Middle frontal gyrus (tissue), 1 donor: ENCODE measurements at regions not wholly inside any gene's neighbourhood (a gene's known extent, or its start where the extent isn't known, plus 50 kb on each side); places are given as distances from the start of the nearest gene placed in this dataset.
"Not testable (repeated sequence)": the region's sequence is repeated elsewhere in the genome, so short reads cannot be mapped to it uniquely, and the experiment has no call there.

ENCODE experiments used
- DNase-seq: peaks from one replicate; pipeline ENCODE4 v3.0.0-alpha.2; 2015; ENCODE audit warnings: low spot score; ENCODE audit errors: extremely low spot score

DNA sequence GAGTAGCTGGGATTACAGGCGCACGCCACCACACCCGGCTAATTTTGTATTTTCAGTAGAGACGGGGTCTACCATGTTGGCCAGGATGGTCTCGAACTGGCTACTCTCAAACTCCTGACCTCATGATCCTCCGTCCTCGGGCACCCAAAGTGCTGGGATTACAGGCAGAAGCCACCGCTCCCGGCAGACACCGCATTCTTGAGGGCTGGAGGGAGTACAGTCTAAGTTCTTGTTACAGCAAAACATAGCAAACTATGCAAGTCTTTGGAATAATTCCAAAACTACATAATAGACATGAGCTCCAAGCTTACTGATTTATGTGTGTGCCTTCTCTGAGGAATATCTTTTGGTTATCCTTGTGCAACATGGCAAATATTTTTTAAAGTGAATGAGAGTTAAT is 299.1 kb upstream of the ZNF658 start:
- DNase-seq = not testable (repeated sequence)

DNA sequence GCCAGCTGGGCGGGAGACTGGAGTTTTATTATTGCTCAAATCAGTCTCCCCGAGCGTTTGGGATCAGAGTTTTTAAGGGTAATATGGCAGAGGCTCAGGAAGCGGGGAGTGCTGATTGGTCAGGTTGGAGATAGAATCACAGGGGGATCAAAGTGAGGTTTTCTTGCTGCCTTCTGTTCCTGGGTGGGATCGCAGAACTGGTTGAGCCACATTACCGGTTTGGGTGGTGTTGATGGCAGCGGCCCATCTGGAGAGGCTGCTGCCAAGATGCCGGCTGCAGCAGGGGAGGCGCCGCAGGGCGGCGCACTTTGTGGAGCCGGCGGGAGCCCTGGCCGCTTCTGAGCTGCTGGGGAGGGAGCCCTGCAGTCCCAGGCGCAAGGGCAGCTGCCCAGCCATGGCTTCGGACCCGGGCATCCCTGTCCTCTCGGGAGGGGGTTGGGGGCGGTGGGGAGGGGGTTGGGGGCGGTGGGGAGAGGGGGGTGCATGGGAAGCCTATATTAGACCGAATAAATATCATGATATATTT is 268.9 kb upstream of the ZNF658 start:
- DNase-seq = not testable (repeated sequence)

DNA sequence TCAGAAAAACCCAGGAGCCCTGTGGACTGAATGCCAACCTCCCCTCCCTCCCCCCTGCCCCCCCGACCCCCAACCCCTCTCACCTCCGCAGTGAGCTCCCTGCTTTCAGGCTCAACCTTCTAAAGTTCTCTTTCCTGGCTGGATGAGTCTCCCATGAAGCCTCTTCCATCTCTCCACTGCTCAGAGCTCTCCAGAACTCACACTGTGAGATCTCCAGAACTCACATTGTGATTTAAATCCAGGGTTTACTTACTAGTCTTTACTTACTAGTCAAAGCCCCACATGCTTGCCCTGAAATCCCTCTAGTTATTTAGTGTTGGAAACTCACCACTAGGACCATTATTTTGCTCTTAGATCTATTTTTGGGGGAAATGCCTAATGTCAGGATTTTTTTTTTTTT is 252.8 kb upstream of the ZNF658 start:
- DNase-seq = not testable (repeated sequence)

- DNase-seq = not testable (repeated sequence)
These were observed 210.3 kb upstream of the ZNF658 start for GRCh38 chr9:66690242-66690641.

DNA sequence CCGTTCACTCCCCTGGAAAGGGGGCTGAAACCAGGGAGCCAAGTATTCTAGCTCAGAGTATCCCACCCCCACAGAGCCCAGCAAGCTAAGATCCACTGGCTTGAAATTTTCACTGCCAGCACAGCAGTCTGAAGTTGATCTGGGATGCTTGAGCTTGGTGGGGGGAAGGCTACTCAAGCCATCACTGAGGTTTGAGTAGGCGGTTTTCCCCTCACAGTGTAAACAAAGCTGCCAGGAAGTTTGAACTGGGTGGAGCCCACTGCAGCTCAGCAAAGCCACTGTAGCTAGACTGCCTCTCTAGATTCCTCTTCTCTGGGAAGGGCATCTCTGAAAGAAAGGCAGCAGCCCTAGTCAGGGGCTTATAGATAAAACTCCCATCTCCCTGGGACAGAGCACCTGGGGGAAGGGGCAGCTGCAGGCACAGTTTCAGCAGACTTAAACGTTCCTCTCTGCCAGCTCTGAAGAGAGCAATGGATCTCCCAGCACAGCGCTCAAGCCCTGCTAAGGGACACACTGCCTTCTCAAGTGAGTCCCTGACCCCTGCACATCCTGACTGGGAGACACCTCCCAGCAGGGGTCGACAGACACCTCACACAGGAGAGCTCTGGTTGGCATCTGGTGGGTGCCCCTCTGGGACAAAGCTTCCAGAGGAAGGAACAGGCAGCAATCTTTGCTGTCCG is 204.8 kb upstream of the ZNF658 start:
- not testable (repeated sequence) for DNase-seq

DNA sequence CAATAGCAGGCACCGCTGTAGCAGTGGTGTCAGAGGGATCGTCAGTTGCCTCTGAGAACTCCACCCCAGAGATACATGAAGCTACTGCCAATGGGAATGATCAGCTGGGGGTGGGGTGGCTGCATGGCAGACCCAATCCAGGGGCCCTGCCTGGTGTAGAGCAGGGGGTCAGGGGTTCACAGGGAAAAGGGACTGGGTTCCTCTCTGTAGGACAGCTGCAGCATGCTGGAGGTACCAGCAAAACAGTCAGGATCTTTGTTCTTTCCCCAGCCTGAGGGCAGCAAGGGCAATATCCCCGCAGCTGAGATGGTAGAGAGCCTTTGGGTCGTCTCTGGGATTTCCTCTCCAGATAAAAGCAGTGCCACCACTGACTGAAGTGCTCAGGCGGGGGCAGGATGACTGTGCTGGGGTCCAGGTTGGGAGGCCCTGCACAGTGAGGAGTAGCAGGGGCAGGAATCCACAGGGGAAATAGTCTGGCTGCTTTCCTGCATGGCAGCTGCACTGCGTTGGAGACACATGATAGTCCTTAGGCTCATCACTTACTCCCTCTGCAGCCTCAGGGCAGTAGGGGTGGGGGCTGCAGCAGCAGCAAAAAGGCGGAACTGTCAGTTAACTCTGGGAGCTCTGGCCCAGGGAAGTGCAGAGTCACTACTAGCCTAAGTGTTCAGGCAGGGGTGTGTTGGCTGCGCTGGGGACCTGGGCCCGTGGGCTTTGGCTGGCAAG is 203.0 kb upstream of the ZNF658 start:
- DNase-seq = not testable (repeated sequence)

GRCh38 chr9:66698066-66698455 is 202.5 kb upstream of the ZNF658 start:
- not testable (repeated sequence) for DNase-seq

- not testable (repeated sequence) for DNase-seq
These were observed 198.8 kb upstream of the ZNF658 start for GRCh38 chr9:66701411-66702377.

GRCh38 chr9:66711553-66711952 is 189.0 kb upstream of the ZNF658 start:
- DNase-seq = not testable (repeated sequence)

GRCh38 chr9:66712870-66713269 is 187.7 kb upstream of the ZNF658 start:
- DNase-seq = not testable (repeated sequence)

DNA sequence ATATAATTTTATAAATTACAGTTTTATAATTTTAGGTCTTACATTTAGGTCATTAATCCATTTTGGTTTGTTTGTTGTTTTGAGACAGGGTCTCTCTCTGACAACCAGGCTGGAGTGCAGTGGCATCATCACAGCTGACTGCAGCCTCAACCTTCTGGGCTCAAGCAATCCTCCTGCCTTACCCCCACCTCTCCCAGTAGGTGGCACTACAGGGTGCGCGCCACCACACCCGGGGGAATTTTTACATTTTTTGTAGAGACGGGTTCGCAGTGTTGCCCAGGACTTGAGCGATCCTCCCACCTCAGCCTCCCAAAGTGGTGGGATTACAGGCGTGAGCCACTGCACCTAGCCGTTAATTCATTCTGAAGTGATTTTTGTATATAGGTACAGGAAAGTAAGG is 187.0 kb upstream of the ZNF658 start:
- DNase-seq = not testable (repeated sequence)

DNA sequence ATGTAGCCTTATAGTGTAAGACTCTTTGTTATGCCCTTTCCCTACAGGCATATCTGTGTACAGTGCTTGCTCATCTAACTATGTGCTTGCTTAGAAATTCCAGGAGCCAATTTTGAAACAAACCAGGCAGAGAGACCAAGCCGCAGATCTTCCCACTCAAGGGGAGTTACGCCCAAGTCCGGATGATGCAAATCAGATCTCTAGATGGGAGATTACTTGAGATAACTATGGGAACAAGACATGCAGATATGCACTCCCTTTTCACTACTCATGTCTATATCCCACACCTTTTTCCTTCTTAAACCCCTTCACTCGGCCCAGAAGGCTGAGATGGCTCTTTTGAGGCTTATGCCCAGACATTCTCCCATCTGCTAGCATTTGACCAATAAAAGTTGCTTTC is 179.7 kb upstream of the ZNF658 start:
- DNase-seq = not testable (repeated sequence)

GRCh38 chr9:66727540-66727939 is 173.0 kb upstream of the ZNF658 start:
- DNase-seq = not testable (repeated sequence)

DNA sequence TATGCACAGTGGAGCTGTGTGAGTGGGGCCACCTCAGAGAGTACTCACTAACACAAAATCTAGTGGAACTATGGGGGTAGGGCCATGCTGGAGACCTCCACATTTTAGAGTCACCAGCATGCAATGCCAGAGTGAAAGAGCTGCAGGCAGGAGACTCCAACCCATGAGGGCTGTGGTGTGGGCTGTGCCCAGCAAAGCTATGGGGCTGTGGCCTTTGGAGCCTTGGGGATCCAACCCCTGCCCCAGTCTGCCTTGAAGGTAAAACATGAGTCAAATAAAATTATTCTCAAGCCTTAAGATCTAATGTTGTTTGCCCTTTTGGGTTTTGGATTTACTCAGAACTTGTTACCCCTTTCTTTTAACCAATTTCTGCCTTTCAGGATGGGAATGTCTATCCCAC is 163.8 kb upstream of the ZNF658 start:
- not testable (repeated sequence) for DNase-seq

DNA sequence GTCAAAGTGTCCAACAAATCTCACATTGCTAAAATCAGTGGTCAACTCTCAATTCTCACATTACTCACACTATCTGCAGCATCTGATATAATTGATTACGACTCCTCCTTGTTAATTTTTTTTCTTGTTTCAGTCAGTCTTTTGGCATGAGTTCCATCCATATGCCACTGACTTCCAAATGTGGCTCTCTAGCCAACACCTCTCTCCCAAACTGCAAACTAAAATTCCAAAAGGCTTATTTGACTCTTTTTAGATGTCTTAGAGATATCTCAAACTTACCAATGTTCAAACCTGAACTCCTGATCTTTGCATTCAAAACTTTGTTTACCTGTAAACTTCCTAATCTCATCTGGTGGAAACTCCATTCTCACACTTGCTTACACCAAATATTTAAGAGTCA is 162.1 kb upstream of the ZNF658 start:
- peak; percentile 0 for DNase-seq

DNA sequence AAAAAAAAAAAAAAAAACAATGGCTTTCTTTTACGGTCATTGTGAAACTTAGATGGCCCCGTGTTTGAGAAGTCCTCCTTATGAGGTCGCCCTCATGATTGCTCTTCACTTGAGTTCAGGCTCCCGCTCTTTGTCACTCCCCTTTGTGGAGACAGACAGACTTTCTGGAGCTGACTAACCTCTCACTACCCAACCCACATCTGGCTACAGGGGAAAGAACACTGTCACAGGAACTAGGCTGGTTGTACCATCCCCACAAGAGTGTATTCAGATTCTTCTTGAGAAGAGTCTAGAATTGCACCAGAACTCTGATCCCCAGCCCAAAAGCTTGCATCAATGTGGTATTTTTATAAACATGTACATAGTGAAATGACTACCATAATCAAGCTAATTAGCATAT is 160.4 kb upstream of the ZNF658 start:
- not testable (repeated sequence) for DNase-seq

GRCh38 chr9:66745846-66746245 is 154.7 kb upstream of the ZNF658 start:
- not testable (repeated sequence) for DNase-seq

DNA sequence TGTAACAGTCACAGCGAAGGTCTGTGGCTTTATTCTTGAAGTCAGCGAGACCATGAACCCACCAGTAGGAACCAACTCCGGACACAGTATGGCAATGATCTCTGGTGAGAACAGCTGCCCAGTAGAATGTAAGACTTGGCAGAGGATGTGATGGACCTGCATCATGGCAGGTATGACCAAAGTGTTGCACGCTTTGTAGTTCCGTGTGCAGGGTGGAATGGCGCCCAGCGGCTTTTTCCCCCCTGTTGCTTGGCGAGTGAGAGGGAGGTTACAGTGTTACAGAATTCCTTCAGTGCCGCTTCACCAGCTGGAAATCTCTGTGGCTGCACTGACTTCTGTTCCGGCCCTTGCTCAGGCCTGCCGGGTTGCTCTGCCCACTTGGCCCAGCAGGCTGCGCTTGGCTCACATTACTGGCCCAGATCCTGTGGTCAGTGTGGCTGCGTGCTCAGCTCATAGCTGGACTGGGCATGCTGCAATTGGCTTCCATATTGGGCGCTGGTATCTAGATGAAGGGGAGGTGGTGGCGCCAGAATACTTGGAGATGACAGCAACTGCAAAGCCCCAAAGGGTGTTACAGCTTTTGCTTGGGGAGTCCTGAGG is 148.1 kb upstream of the ZNF658 start:
- not testable (repeated sequence) for DNase-seq

- not testable (repeated sequence) for DNase-seq
These were observed 140.6 kb upstream of the ZNF658 start for GRCh38 chr9:66759825-66760492.

DNA sequence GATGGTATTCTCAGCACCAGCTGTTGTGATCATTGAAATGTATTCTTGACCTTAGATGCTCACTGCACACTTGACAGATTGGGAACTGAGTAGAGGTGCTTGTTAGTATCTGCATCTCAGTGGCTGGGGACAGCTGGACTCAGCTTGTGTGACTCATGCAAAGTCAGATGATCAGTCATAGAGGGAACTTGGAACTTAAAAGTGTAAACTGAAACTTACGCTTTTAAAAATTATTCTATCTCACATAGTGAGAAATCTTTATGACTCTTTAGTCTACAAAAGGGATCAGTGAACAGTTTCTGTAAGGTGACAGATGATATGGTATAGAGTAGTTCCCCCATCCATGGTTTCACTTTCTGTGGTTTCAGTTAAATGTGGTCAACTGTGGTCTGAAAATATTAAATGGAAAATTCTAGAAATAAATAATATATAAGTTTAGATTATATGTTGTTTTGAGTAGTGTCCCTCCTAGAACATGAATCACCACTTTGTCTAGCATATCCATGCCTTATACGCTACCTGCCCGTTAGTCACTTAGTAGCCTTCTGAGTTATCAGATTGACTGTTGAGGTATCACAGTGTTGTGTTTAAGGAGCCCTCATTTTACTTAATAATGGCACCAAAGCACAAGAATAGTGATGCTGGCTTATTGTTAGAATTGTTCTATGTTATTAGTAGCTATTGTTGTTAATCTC is 135.6 kb upstream of the ZNF658 start:
- DNase-seq = not testable (repeated sequence)
